ENCODE measurements at regions not wholly inside any gene's neighbourhood (a gene's known extent, or its start where the extent isn't known, plus 50 kb on each side); places are given as distances from the start of the nearest gene placed in this dataset.
"Not testable (repeated sequence)": the region's sequence is repeated elsewhere in the genome, so short reads cannot be mapped to it uniquely, and the experiment has no call there.

DNA sequence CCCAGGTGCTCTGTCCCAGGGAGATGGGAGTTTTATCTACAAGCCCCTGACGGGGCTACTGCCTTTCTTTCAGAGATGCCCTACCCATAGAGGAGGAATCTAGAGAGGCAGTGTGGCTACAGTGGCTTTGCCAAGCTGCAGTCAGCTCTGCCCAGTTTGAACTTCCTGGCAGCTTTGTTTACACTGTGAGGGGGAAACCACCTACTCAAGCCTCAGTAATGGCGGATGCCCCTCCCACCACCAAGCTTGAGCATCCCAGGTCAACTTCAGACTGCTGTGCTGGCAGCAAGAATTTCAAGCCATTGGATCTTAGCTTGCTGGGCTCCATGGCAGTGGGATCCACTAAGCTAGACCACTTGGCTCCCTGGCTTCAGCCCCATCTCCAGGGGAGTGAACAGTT is 53.1 kb upstream of the TMEM252 start:
- DNase-seq (ENCODE audit: low spot score), result not testable (repeated sequence)

DNA sequence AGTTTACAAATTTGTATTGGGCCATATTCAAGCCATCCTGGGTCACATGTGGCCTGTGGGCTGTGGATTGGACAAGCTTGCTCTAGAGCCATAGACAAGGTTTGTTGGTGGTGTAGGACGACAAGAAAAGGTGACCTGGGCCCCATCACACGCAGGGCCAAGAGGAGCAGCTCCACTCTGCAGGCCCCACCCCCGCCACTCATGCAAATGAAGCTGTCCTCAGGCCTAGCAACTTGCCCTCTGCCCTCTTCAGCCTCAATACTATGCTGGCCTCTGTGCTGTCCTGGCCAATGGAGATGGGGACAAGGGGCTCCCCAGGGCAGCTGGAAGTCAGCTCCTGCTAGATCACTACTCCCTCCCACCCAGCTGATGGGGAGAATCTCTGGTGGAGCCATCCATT is 55.2 kb upstream of the TMEM252 start:
- DNase-seq (ENCODE audit: low spot score), result no peak

DNA sequence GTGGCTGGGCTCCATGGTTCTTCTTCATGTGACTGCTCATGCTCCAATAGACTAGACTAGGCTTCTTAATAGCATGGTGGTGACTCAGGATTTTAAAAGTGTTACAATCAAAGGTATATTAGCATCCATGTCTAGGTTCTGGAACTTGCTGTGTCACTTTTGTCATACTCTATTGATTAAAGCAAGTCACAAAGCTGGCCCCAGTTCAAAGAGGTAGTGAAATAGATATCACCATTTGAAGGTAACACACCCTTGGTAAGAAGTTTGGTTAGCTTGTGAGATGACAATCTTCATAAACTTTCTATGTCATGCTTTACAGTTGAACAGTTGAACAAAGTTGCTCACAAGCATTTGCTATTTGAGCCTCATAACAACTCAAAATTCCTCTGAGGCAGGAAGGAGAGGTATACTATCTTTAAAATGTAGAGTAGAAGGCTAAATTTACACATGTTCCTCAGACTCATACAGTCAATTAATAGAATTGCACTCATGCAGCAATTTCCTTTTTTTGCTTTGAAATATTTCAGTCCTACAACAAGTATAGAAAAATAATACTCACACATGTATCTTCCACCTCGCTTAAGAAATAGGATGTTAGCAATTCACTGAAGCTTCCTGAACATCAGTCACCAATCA is 56.8 kb upstream of the TMEM252 start:
- no peak for DNase-seq (ENCODE audit: low spot score)

DNA sequence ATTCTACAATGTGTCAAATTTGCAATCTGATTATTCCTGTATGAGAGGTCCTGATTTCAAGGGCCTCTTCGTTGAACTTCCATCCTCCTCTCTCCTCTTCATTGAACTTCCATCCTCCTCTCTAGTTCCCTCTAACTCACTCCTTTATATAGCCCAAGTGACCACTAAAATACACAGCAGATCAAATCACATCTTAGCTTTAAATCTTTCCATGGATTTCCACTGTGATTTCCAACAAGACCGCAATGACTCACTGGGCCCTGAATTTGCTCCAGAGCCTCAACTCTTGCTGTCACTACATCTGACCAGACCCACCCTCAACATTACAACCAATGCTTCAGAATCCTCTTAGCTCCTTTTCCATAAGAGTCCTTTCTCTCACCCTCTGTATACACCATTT is 59.1 kb upstream of the TMEM252 start:
- no peak for DNase-seq (ENCODE audit: low spot score)

DNA sequence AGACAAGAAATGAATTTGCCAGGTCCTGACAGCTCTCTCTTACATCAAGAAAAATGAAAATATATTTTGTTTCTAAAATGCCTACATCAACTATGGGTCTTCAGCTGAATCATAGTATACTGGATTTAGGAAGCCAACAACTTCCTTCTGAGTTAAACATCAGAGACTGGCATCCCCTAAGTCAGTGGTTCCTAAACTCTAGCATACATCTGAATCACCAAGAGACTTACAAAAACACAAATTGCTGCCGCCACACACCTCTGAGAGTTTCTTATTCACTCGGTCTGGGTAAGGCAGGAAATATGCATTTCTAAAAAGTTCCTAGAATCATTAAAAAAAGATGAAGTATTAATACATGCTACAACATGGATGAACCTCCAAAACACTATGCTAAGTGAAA is 60.4 kb upstream of the TMEM252 start:
- no peak for DNase-seq (ENCODE audit: low spot score)

DNA sequence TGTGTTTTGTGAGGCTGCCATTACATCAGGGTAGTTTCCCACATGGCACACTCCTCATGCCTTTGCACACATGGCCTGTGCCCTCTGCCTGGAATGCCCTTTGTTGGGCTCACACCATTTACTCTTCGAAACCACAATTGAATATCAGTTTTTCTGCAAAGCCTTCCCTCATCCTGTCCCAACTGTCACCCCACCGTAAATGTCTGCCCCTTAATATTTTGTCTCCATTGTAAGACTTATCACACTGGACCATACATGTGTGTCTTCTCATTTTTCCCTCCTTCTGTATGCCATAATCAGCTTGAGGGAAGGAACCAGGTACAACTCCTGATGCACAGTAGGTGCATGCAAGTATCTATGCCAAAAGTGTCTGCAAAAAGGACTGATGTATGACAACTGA is 62.7 kb upstream of the TMEM252 start:
- no peak for DNase-seq (ENCODE audit: low spot score)

DNA sequence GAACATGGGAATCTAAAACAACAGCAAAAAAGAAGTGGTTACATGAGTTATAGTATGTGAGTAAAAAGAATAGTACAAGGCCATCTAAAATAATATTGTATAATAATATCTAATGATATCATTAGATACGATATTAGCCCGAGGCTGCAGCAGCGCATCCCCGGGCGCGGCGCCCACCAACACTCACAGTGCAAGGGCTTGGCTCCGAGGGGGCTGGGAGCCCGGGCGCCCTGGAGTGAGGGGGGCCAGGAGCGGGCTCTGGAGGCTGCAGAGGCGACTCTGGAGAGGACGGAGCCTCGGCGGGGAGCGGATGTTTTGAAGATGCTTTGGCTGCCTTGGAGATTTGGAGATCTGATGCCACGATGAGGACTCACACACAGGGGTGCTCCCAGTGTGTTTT is 68.1 kb upstream of the TMEM252 start:
- no peak for DNase-seq (ENCODE audit: low spot score)

DNA sequence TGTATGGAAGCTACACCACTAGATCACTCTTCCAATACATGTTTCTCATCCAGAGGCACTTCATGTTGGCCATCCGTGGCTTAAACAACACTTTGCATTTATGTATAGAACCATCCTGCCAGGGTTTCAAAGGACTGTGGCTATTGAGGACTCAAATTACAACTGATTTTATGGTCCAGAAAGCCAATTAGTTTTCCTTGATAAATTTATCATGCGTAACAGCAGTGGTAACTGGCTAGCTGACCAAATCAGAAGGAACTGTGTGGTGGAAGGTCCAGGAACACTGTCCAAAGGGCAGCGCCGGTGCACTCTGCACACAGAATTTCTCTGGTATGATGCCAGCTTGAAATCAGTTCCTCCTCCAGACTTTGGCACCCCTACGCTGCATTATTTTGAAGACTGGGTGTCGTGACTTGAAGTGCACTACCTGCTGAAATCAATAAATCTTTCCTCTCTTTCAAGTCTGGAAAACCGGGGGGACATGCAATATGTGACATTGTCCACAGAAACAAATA is 69.3 kb upstream of the TMEM252 start:
- DNase-seq (ENCODE audit: low spot score), result no peak

DNA sequence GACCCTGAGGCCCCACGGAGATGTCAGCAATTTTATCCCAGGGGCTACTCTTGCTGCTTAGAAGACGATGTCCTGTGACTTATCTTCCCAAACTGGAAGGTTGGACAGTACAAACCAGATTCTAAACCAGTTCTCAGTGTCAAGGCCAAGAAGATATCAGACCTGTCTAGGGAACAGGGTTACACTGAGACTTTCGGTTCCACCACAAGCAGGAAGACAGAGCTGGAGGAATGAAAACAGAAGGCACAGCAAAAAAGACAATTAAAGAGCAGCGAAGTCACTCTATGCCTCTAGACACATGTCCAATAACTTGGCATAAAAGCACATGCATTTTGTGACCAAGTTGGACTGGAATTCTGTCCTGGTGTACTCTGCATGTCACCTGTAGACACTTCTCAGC is 73.4 kb upstream of the TMEM252 start:
- DNase-seq (ENCODE audit: low spot score), result no peak

DNA sequence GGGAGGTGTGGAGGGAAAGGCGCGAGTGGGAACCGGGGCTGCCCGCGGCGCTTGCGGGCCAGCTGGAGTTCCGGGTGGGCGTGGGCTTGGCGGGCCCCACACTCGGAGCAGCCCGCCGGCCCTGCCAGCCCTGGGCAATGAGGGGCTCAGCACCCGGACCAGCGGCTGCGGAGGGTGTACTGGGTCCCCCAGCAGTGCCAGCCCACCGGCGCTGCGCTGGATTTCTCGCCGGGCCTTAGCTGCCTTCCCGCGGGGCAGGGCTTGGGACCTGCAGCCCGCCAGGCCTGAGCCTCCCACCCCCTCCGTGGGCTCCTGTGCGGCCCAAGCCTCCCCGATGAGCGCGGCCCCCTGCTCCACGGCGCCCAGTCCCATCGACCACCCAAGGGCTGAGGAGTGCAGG is 76.3 kb upstream of the TMEM252 start:
- not testable (repeated sequence) for DNase-seq (ENCODE audit: low spot score)

DNA sequence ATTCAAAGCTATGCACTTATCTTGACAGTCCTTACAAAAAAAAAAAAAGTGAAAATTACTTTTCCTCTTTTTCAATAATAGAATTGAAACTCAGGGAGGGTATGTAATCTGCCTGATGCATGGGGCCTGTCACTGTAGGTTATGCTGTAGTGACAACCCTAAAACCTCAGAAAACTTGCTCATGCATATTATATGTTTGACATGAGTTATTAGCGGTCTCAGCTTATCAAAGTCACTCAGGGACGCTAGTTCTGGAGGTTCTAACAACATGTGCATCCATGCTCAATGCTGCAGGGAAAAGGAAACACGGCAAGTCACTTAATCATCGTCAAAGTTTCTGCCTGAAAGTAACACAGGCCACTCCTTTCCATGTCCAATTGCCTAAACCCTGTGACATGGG is 78.4 kb upstream of the TMEM252 start:
- no peak for DNase-seq (ENCODE audit: low spot score)

DNA sequence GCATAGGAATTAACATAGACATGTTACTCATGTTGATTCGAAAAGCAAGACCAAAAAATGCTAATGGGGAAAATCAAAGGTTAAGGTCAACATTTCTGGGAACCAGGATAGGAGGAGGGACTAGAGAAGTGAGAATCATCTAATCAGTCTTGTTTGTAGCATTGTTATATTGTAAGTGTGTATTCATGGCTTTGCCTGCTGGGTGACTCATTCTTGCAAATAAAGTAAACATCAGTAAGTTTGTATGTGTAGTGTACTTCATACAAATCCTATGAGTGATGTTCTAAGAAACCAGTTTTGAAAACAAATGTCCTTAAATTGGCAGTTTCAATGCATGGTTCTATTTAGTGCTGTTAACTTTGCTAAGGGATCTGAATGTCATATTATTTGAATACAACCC is 79.0 kb upstream of the TMEM252 start:
- DNase-seq (ENCODE audit: low spot score), result peak; percentile 9

DNA sequence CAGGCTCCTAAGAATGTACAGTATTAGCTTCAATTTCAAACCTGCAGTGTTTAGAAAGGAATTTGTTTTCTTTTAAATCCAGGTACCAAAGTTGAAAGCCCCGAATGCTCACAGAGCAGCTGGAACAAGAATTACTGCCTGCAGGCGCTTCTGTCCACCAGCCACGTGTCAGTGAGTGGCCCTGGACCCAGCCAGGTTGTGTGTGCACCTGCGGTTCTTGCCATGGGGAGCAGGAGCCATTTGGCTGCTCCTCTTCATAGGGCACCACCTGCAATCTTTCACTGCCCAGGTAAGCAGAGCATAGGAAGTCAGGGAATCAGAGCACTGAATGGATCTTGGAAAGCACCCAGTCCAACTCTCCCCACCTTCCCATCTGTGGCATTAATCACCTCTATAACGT is 79.5 kb upstream of the PIP5K1B start:
- no peak for DNase-seq (ENCODE audit: low spot score)

DNA sequence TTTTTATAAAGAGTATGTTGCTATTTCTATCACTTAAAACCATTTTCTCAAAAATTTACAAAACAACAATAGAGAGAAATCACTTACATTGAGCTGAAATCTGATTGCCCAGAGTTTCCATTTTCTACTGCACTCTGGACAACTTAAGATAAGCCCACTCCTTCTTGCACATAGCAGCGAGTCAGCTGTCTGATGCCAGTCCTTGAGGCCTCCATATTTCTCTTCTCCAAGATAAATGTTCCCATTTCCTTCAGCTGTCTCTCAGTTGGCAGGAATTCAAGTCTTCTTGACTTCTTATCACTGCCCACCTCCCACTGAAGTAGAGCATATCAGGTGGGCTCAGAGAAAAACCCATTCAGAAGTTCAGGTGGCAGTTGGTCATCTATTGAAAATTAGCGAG is 78.5 kb upstream of the PIP5K1B start:
- DNase-seq (ENCODE audit: low spot score), result no peak

DNA sequence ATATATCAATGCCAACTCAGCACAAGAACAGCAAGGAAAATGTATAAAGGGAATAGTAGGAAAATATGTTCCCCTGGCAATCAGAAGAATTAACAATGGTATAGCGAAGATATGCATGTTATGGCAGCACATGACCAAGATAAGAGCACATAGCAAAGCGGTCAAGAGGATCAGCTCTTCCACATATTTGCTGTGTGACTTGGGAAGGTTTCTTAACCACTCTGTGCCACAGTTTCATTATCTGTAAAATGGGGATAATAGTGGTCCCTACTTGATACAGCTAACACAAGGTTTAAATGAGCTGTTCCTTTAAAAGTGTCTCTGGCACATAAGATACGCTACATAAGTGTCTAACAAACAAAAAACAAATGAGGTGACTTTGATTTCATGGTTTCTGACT is 77.9 kb upstream of the PIP5K1B start:
- no peak for DNase-seq (ENCODE audit: low spot score)

DNA sequence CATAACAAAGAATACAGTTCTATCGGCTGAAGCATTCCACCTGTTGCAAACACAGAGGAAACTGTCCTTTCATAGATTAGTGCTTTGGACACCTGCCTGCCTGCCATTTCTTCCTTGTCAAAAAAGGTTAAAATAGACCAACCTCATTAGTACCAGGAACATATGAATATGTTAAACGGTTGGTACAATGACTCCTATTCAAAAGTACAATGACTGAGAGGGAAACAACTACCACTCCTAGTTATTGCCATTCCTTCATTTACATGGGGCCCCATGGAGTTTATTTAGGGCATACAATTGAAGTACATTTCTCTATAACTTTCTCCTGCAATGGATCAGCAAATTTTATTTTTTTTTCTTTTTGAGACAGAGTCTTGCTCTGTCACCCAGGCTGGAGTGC is 77.4 kb upstream of the PIP5K1B start:
- no peak for DNase-seq (ENCODE audit: low spot score)

DNA sequence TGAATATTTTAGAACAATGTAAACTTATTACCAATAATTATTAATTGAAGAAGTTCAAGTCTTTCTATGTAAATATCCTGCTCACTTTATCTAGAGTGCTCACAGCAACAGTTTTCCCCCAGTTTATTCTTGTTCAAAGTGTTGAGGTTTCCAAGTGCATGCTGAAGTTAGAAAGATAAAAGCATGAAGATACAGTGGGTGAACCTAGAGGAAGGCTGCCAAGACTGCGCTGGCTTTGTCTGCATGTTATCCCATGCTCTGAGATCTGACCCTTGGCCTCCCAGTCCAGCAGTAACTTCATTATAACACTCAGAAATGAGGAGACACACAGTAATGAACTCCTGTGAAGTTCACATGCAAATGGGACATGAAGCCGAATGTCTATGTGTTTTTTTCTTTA is 76.0 kb upstream of the PIP5K1B start:
- no peak for DNase-seq (ENCODE audit: low spot score)

DNA sequence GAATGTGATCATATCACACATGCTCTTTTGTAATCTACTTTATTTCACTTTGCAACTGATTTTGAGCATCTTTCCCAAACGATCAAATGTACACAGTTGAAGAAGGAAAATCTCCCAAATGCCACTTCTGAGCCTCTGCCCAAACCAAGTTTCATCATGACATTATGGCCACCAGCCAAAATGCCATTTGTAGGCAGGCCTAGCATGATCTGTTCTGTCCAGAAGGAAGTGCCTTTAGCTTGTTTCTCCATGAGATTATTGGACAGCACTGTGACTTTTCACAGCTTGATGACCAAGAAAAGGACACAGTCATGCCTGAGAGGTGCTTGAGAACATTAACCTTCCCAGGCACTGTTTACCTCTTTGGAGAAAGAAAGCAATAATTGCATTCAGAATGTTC is 73.2 kb upstream of the PIP5K1B start:
- DNase-seq (ENCODE audit: low spot score), result no peak

DNA sequence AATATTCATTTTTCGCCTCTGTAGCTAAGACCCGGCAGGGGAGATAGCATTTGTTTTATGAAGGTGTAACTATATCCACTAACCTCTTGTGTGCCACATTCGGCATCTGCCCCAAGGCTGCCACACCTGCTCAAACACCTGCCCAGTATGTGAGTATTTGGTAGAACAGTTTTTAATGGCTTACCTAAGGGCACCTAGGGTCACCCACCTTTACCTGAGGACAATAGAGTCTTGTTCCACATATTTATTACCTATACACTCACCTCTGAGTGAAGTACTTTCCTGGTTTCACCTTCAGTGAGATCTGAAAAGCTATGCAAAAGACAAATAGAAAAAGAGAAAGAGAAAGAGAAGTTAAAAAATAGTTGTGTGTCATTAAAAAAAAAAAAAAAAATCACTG is 68.0 kb upstream of the PIP5K1B start:
- peak; percentile 50 for DNase-seq (ENCODE audit: low spot score)

DNA sequence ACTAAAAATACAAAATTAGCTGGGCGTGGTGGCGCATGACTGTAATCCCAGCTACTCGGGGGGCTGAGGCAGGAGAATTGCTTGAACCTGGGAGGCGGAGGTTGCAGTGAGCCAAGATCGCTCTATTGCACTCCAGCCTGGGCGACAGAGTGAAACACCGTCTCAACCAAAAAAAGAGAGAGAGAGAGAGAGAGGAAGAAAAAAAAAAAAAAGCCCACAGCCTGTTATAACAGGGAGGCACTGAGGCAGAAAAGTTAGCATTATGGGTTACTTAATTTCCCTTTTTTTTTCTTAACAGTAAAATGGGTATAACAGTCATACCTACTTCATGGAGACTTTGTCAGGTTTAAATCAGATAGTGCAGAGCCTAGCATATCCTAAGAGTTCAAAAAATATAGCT is 65.8 kb upstream of the PIP5K1B start:
- DNase-seq (ENCODE audit: low spot score), result not testable (repeated sequence)

DNA sequence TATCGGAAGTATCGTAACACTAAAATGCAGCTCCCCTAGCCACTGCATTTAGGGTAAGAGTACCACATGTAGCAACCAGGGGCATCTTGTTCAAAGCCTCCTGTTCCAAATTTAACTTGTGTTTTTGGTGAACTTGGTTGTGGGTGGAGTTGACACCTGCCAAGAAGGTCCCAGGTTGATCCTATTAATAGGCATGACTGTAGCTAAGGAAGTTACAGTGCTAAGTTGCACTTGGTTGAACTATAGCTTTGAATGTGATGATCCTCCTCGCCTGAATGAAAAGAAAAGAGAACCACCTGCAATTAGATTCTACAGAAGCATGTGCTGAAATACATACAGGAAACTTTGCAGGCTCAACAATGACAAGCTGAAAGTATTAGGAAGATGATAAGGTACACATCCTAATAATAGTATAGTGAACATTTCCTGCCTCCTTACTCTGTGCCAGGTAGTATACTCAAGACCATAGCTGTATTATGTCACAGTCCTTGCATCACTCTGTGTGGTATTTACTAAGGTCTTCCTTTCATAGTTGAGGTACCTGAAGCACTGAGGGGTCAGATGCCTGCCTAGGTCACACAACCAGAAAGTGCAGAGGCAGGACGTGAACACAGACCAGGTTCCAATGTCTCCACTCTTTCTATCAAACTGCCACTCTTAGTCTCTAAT is 64.5 kb upstream of the PIP5K1B start:
- no peak for DNase-seq (ENCODE audit: low spot score)

DNA sequence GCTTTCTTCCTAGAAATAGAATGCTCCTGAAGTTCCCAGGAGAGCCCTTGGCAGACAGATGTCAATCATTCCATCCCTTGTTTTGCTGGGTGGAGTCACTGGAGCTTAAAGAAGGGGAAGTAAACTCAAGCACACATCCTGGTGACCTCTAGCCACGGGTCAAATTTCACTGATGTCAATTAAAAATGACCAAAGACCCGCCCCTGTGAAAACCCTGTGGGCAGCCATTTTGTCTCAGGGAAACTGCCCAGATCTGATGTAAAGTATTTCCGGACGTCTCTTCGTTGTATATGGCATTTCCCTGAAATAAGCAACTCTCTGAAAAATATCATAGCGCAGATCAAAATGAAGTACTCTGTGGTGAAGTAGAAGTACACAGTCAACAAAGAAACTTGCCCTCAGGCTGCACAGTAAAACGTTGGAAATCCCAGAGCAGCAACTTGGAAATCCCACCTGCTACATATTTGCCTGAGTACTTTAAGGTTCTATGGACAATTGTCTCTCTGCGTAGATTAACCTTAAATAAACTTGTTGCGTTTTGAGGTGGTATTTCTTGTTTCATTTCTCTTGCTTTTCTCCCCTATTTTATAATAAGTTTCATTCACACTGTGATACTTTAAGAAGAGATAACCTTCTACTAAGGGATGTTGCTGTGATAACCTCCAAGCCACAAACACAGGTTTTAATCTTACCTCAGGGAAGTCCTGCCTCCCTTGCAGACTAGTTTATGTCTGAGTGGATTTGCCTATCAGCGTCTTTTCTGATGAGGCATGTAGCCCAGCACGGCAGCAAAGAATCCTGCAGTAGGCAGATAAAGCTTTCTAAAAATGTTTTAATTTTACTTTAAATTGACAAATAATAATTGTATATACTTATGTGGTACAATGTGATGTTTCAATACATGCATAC is 60.9 kb upstream of the PIP5K1B start:
- peak; percentile 14 for DNase-seq (ENCODE audit: low spot score)

DNA sequence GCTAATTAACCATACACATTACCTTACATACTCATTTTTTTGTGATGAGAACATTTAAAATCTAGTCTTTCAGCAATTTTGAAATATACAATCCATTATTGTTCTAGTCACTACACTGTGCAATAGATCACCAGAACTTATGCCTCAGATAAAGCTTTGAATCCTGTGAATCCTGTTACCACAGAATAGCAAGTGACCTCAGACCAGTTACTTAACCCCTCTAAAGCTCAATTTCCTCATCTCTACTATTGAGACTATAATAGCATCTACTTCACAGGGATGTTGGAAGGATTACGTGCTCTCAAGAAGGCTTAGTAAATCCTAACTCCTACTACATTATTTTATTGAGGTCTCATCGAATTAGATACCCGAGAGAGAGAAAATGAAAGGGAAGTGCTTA is 60.2 kb upstream of the PIP5K1B start:
- DNase-seq (ENCODE audit: low spot score), result no peak
